GM21825 (cell line): ENCODE measurements at regions not wholly inside any gene's neighbourhood (a gene's known extent, or its start where the extent isn't known, plus 50 kb on each side); places are given as distances from the start of the nearest gene placed in this dataset.

Experiments
- ATAC-seq: cut with Tn5 transposase; IDR thresholded peaks from one replicate; pipeline ENCODE4 v1.9.1; 2021; ENCODE audit warnings: mild to moderate bottlenecking, moderate library complexity; ENCODE audit not compliant: unreplicated experiment

- no peak for ATAC-seq
These were observed 286.4 kb downstream of the GADD45G start for GRCh38 chr9:89891221-89891590.

GRCh38 chr9:89891591-89892304, 286.9 kb downstream of the GADD45G start:
- no peak for ATAC-seq

- no peak for ATAC-seq
These were observed 288.1 kb downstream of the GADD45G start for GRCh38 chr9:89892920-89893319.

GRCh38 chr9:89893886-89894285, 289.1 kb downstream of the GADD45G start:
- ATAC-seq: no peak

GRCh38 chr9:89896806-89897340, 292.1 kb downstream of the GADD45G start:
- no peak for ATAC-seq

- no peak for ATAC-seq
These were observed 294.8 kb downstream of the GADD45G start for GRCh38 chr9:89899573-89899972.

GRCh38 chr9:89901920-89902319, 297.1 kb downstream of the GADD45G start:
- ATAC-seq: no peak

- ATAC-seq: no peak
These were observed 297.8 kb downstream of the GADD45G start for GRCh38 chr9:89902450-89903140.

GRCh38 chr9:89903141-89903475, 298.3 kb downstream of the GADD45G start:
- ATAC-seq: no peak

GRCh38 chr9:89905606-89906338, 301.0 kb downstream of the GADD45G start:
- no peak for ATAC-seq

GRCh38 chr9:89911721-89912604, 307.2 kb downstream of the GADD45G start:
- ATAC-seq: no peak

GRCh38 chr9:89912605-89912953, 307.8 kb downstream of the GADD45G start:
- ATAC-seq: no peak

- no peak for ATAC-seq
These were observed 310.4 kb downstream of the GADD45G start for GRCh38 chr9:89915187-89915586.

GRCh38 chr9:89916001-89916597, 311.3 kb downstream of the GADD45G start:
- no peak for ATAC-seq

GRCh38 chr9:89917861-89918260, 313.0 kb downstream of the GADD45G start:
- no peak for ATAC-seq

GRCh38 chr9:89919171-89919681, 314.4 kb downstream of the GADD45G start:
- ATAC-seq: no peak

GRCh38 chr9:89920131-89920530, 315.3 kb downstream of the GADD45G start:
- ATAC-seq: no peak

- no peak for ATAC-seq
These were observed 316.1 kb downstream of the GADD45G start for GRCh38 chr9:89920951-89921350.

GRCh38 chr9:89922099-89922498, 317.3 kb downstream of the GADD45G start:
- no peak for ATAC-seq

GRCh38 chr9:89923174-89923573, 318.4 kb downstream of the GADD45G start:
- no peak for ATAC-seq
